GM06990 (cell line): ENCODE measurements at regions not wholly inside any gene's neighbourhood (a gene's known extent, or its start where the extent isn't known, plus 50 kb on each side); places are given as distances from the start of the nearest gene placed in this dataset.

ENCODE experiments used
- DNase-seq: peaks from one replicate; pipeline ENCODE4 v3.0.0-alpha.2; 2011; ENCODE audit not compliant: insufficient read length; ENCODE audit errors: extremely low read depth
- H3K27me3 ChIP-seq: replicated peaks from 2 replicates; pipeline ENCODE4 v1.6.0; 2011; ENCODE audit warnings: low read length; ENCODE audit not compliant: control insufficient read depth, insufficient read depth
- H3K36me3 ChIP-seq: 2 replicates; pipeline ENCODE4 v1.5.1; 2011; ENCODE audit warnings: low read length; ENCODE audit not compliant: control insufficient read depth, insufficient read depth
- H3K4me3 ChIP-seq: replicated peaks from 2 replicates; pipeline ENCODE4 v1.5.1; 2011; ENCODE audit warnings: low read depth, mild to moderate bottlenecking, control low read depth, low read length
- CTCF ChIP-seq: IDR thresholded peaks from 2 replicates; pipeline ENCODE4 v1.5.1; 2011; ENCODE audit warnings: low read length, control low read depth, mild to moderate bottlenecking, inconsistent platforms; ENCODE audit not compliant: insufficient read depth, poor library complexity, severe bottlenecking

GRCh38 chr3:15851735-15852134 is 54.0 kb upstream of the ANKRD28 start:
- DNase-seq: no peak
- Histone ChIP-seq H3K36me3 (no peaks in the 10 kb centered on the region), H3K4me3 (no peak overlapping the region), H3K27me3 (no peaks in the 10 kb centered on the region)
- TF ChIP-seq CTCF: no peak

- no peak for TF ChIP-seq CTCF
- no peaks in the 10 kb centered on the region for H3K27me3 ChIP-seq
- H3K4me3 ChIP-seq: peak overlapping the region; percentile 94
- no peaks in the 10 kb centered on the region for H3K36me3 ChIP-seq
- DNase-seq: peak; percentile 88
Observed at GRCh38 chr3:15858547-15859506, 61.0 kb upstream of the ANKRD28 start.

- peak; percentile 91 for DNase-seq
- no peaks in the 10 kb centered on the region for H3K36me3 ChIP-seq
- no peaks in the 10 kb centered on the region for H3K27me3 ChIP-seq
- H3K4me3 ChIP-seq: peak overlapping the region; percentile 94
- TF ChIP-seq CTCF: no peak
Observed at GRCh38 chr3:15859507-15860013, 61.8 kb upstream of the ANKRD28 start.

GRCh38 chr3:15860014-15860934 is 62.5 kb upstream of the ANKRD28 start:
- Histone ChIP-seq H3K27me3 (no peaks in the 10 kb centered on the region), H3K36me3 (no peaks in the 10 kb centered on the region), H3K4me3 (peak overlapping the region; percentile 94)
- TF ChIP-seq CTCF: peak; percentile 11
- peak; percentile 44 for DNase-seq

GRCh38 chr3:15861163-15861562 is 63.4 kb upstream of the ANKRD28 start:
- no peaks in the 10 kb centered on the region for H3K36me3 ChIP-seq
- no peak overlapping the region for H3K4me3 ChIP-seq
- no peaks in the 10 kb centered on the region for H3K27me3 ChIP-seq
- DNase-seq: no peak
- no peak for TF ChIP-seq CTCF
